K562 (cell line): ENCODE measurements at regions not wholly inside any gene's neighbourhood (a gene's known extent, or its start where the extent isn't known, plus 50 kb on each side); places are given as distances from the start of the nearest gene placed in this dataset.

Source experiments
- ATAC-seq: fragments of 200-7000 bp; cut with Tn5 transposase; 3 replicates; pipeline ENCODE4 v1.9.1; 2020; ENCODE audit warnings: moderate library complexity
- BruUV-seq: library from RNA; stranded (reverse); fragments of 400-500 nt; replicated peaks from 2 replicates; lab custom pipeline; 2021; lab: Mats Ljungman, UMichigan
- CTCF ChIA-PET: fragments of 300-600 bp; formaldehyde crosslinking; extraction: SDS; loops from one replicate; lab custom pipeline; 2021; ENCODE audit warnings: low intra/inter-chr PET ratio; lab: Yijun Ruan, JAX
- POLR2A ChIA-PET: fragments of 300-600, 350-650 bp; sonication (Branson Sonifier 250); formaldehyde crosslinking; extraction: SDS; loops from one replicate; lab custom pipeline; 2021; ENCODE audit warnings: antibody characterized with exemption, inconsistent platforms; lab: Yijun Ruan, JAX
- DNase-seq, 4 experiments: peaks; one replicate each; pipeline versions ENCODE4 v3.0.0 to v3.0.0-alpha.2; 2011 to 2018; ENCODE audit warnings: low spot score in 3 of 4, mixed read lengths in 3 of 4; ENCODE audit errors: extremely low read depth in 1 of 4
- FAIRE-seq: peaks from 2 replicates; lab custom pipeline; 2011; peaks lifted over from hg19 to GRCh38; lab: Jason Lieb, UNC
- H2AFZ ChIP-seq: 2 replicates; pipeline ENCODE4 v1.6.0; 2011; ENCODE audit warnings: low read depth, low read length, control low read depth, inconsistent platforms
- H3K27ac ChIP-seq: fragments of 200-600 bp; 3 replicates; pipeline ENCODE4 v1.8.0; 2011; ENCODE audit warnings: low read depth, mild to moderate bottlenecking, control low read depth, inconsistent platforms, low read length, moderate library complexity, mixed read lengths; ENCODE audit errors: extremely low read depth
- H3K27me3 ChIP-seq, 2 experiments: fragments of 300-600 bp in 1 of 2; 2 replicates in 1 of 2; 3 replicates in 1 of 2; pipeline versions ENCODE4 v1.6.0 to v1.8.0; 2011; ENCODE audit warnings: inconsistent platforms in 2 of 2, low read length in 2 of 2, mild to moderate bottlenecking in 1 of 2, mixed read lengths in 1 of 2, moderate library complexity in 1 of 2; ENCODE audit not compliant: control insufficient read depth in 2 of 2, insufficient read depth in 2 of 2
- H3K36me3 ChIP-seq: fragments of 300-600 bp; 3 replicates; pipeline ENCODE4 v1.8.0; 2011; ENCODE audit warnings: mild to moderate bottlenecking, low read length, inconsistent platforms; ENCODE audit not compliant: control insufficient read depth, insufficient read depth
- H3K4me1 ChIP-seq, 2 experiments: fragments of 200-600 bp in 1 of 2; replicated peaks in 1 of 2; 2 replicates in 1 of 2; 3 replicates in 1 of 2; pipeline versions ENCODE4 v1.5.1 to v1.8.0; 2011; ENCODE audit warnings: inconsistent platforms in 2 of 2, low read length in 2 of 2, mild to moderate bottlenecking in 1 of 2, mixed read lengths in 1 of 2, moderate library complexity in 1 of 2; ENCODE audit not compliant: control insufficient read depth in 2 of 2, insufficient read depth in 2 of 2
- H3K4me2 ChIP-seq: 2 replicates; pipeline ENCODE4 v1.6.1; 2011; ENCODE audit warnings: low read length, control low read depth, inconsistent platforms, mixed read lengths; ENCODE audit not compliant: insufficient read depth
- H3K4me3 ChIP-seq: fragments of 200-600 bp; sonication (generic), shearing (Covaris generic); 2 replicates; pipeline ENCODE4 v1.5.1; 2016; ENCODE audit warnings: control low read depth, inconsistent platforms
- H3K79me2 ChIP-seq: fragments of 200-600 bp; 3 replicates; pipeline ENCODE4 v1.8.0; 2011; ENCODE audit warnings: low read length, inconsistent platforms; ENCODE audit not compliant: control insufficient read depth, insufficient read depth
- H3K9ac ChIP-seq, 2 experiments: 2 replicates each; pipeline versions ENCODE4 v1.6.0 to v1.6.1; 2011; ENCODE audit warnings: low read depth in 2 of 2, low read length in 2 of 2, control low read depth in 1 of 2, inconsistent platforms in 1 of 2, mild to moderate bottlenecking in 1 of 2, mixed read lengths in 1 of 2; ENCODE audit not compliant: insufficient read depth in 1 of 2
- H3K9me1 ChIP-seq: one replicate; pipeline ENCODE4 v1.6.0; 2011; ENCODE audit warnings: inconsistent platforms, mild to moderate bottlenecking, low read length, moderate library complexity; ENCODE audit not compliant: control insufficient read depth, insufficient read depth
- H3K9me3 ChIP-seq: replicated peaks from 2 replicates; pipeline ENCODE4 v1.5.1; 2011; ENCODE audit warnings: low read depth, low read length, inconsistent platforms; ENCODE audit not compliant: control insufficient read depth, insufficient read depth
- H4K20me1 ChIP-seq: replicated peaks from 2 replicates; pipeline ENCODE4 v1.6.1; 2011; ENCODE audit warnings: low read length, inconsistent platforms, mixed read lengths; ENCODE audit not compliant: control insufficient read depth, insufficient read depth
- CBX8 ChIP-seq: fragments of 200-600 bp; sonication (generic); IDR thresholded peaks from 2 replicates; pipeline ENCODE4 v1.6.1; 2012; ENCODE audit warnings: borderline replicate concordance, mixed run types, low read depth, mild to moderate bottlenecking, moderate library complexity, mixed read lengths, low read length, control low read depth, inconsistent platforms; ENCODE audit not compliant: poor library complexity, severe bottlenecking; ENCODE audit errors: extremely low read depth
- GTF2F1 ChIP-seq: IDR thresholded peaks from 2 replicates; pipeline ENCODE4 v1.6.1; 2011; ENCODE audit warnings: low read depth, low read length, improper control_type of control experiment
- MXI1 ChIP-seq: IDR thresholded peaks from 2 replicates; pipeline ENCODE4 v1.6.1; 2011; ENCODE audit warnings: low read depth, mild to moderate bottlenecking, improper control_type of control experiment, low read length
- NEUROD1 ChIP-seq: fragments of 150-350 bp; IDR thresholded peaks from 2 replicates; pipeline ENCODE4 v1.6.1; 2014; ENCODE audit warnings: borderline replicate concordance, low read length, low read depth; ENCODE audit not compliant: partially characterized antibody
- PCBP1 ChIP-seq: fragments of 200-400 bp; formaldehyde crosslinking; IDR thresholded peaks from 2 replicates; pipeline ENCODE4 v1.6.1; 2018; ENCODE audit warnings: mild to moderate bottlenecking, low read depth, low read length; ENCODE audit not compliant: poor library complexity, severe bottlenecking
- PHB2 ChIP-seq: fragments of 450-650 bp; IDR thresholded peaks from 2 replicates; pipeline ENCODE4 v1.6.1; 2017; ENCODE audit warnings: low read depth
- PPARD ChIP-seq: fragments of 250-450 bp; sonication (Bioruptor Pico); IDR thresholded peaks from 2 replicates; pipeline ENCODE4 v1.8.0; 2022; ENCODE audit warnings: inconsistent platforms, mild to moderate bottlenecking, moderate library complexity
- RB1 ChIP-seq: fragments of 450-650 bp; IDR thresholded peaks from 2 replicates; pipeline ENCODE4 v1.6.1; 2017; ENCODE audit warnings: low read depth, mild to moderate bottlenecking
- RBM15 ChIP-seq: fragments of 200-400 bp; formaldehyde crosslinking; IDR thresholded peaks from 2 replicates; pipeline ENCODE4 v1.6.1; 2018; ENCODE audit warnings: mild to moderate bottlenecking, low read length, moderate library complexity; ENCODE audit not compliant: insufficient read depth
- RNF2 ChIP-seq: sonication (generic); IDR thresholded peaks from 2 replicates; pipeline ENCODE4 v1.6.1; 2016
- TCF3 ChIP-seq: sonication (generic); formaldehyde crosslinking; IDR thresholded peaks from 2 replicates; pipeline ENCODE4 v1.4.0; 2020; ENCODE audit warnings: mild to moderate bottlenecking, missing genetic modification reagents
- THRAP3 ChIP-seq: fragments of 450-650 bp; IDR thresholded peaks from 2 replicates; pipeline ENCODE4 v1.6.1; 2016; ENCODE audit warnings: mild to moderate bottlenecking, inconsistent platforms, borderline replicate concordance
- ZFP30 ChIP-seq: fragments of 250-450 bp; sonication (Bioruptor Pico); IDR thresholded peaks from 2 replicates; pipeline ENCODE4 v1.8.0; 2022; ENCODE audit warnings: moderate library complexity, mild to moderate bottlenecking, inconsistent platforms, borderline replicate concordance
- WGBS: fragments of 100-300 bp; shearing (Covaris generic); methylation state at CpG from one replicate; pipeline ENCODE4 v1.1.6; 2016; ENCODE audit warnings: low coverage, mixed read lengths; ENCODE audit not compliant: insufficient coverage; ENCODE audit errors: missing lambda C conversion rate; 5-methylcytosine and 5-hydroxymethylcytosine counted together
- in situ Hi-C: fragments of 300-500 bp; cut with MboI; formaldehyde crosslinking; loops from 4 replicates; pipeline ENCODE4 v1.15.0; 2018; ENCODE audit warnings: inconsistent platforms, mixed read lengths
- intact Hi-C: fragments of 100-400 bp; cut with micrococcal nuclease; formaldehyde crosslinking; loops from 2 replicates; pipeline ENCODE4 v1.14.2; 2022
- TF ChIP-seq, protein P1 (sequence below): fragments of 450-650 bp; formaldehyde crosslinking; IDR thresholded peaks from 2 replicates; pipeline ENCODE4 v1.4.0; 2020; ENCODE audit warnings: mild to moderate bottlenecking
- TF ChIP-seq, protein P2 (sequence below): fragments of 250-450 bp; sonication (Bioruptor Pico); IDR thresholded peaks from 2 replicates; pipeline ENCODE4 v1.5.0; 2021; ENCODE audit warnings: mild to moderate bottlenecking, moderate library complexity

DNA sequence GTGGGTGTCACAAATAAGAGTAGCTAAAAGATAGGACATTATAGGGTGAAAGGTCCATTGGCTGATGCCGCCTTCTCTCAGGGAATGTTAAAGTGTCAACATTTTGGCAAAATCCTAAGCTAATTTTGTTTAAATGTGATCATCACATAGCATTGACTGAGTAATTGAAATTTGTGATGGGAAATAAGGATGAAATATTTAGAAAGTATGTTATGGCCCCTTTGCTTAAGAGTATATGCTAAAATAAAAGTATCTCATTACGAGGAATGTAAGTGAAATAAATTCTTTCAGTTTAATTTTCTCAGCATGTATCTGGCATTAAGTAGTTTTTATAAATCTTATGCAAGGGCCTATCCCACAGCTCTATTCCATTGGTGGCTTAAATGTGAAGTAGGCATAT, 229.2 kb downstream of the PRL start:
- no peaks in the 10 kb centered on the region for H3K27me3 ChIP-seq
- peak; percentile 6 for FAIRE-seq
- WGBS, result 64% methylated on average over 2 of the region's 2 CpGs
- in situ Hi-C loops (no loop called here), intact Hi-C loops (no loop called here)
- H3K9ac ChIP-seq, result no peak overlapping the region
- DNase-seq, result no peak
- ChIA-PET POLR2A (interaction anchor here (0.8 kb wide), 1 partner anchor 20 kb away, joined by 3 read pairs; no protein-coding TSS in a partner anchor), CTCF (no interaction called here)
- H3K9me3 ChIP-seq, result no peaks in the 10 kb centered on the region
- no peak overlapping the region for H3K27ac ChIP-seq
- H3K9me1 ChIP-seq, result no peaks in the 10 kb centered on the region
- no peak for ATAC-seq
- no peaks in the 10 kb centered on the region for H4K20me1 ChIP-seq
- no peaks in the 10 kb centered on the region for H3K36me3 ChIP-seq
- H3K79me2 ChIP-seq, result no peaks in the 10 kb centered on the region
- H3K4me1 ChIP-seq, result peaks cover 0 to 4% of the 10 kb centered on the region in 2 experiments; a peak in 1 of 5 replicates
- no TSS peak for BruUV-seq
- no peak overlapping the region for H3K4me2 ChIP-seq
- TF ChIP-seq ZFP30 (CRISPR knock-in tag), result no peak
- TF ChIP-seq CBX8, result no peak
- no peak for TF ChIP-seq PHB2
- TF ChIP-seq, protein P1, sequence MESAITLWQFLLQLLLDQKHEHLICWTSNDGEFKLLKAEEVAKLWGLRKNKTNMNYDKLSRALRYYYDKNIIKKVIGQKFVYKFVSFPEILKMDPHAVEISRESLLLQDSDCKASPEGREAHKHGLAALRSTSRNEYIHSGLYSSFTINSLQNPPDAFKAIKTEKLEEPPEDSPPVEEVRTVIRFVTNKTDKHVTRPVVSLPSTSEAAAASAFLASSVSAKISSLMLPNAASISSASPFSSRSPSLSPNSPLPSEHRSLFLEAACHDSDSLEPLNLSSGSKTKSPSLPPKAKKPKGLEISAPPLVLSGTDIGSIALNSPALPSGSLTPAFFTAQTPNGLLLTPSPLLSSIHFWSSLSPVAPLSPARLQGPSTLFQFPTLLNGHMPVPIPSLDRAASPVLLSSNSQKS, result no peak
- TF ChIP-seq MXI1, result no peak
- no peak for TF ChIP-seq RBM15
- TF ChIP-seq RB1, result no peak
- no peak for TF ChIP-seq NEUROD1
- no peak for TF ChIP-seq TCF3 (CRISPR knock-in tag)
- no peak for TF ChIP-seq THRAP3
- TF ChIP-seq PPARD (CRISPR knock-in tag), result no peak
- no peak for TF ChIP-seq PCBP1
- TF ChIP-seq GTF2F1, result no peak
- TF ChIP-seq, protein P2, sequence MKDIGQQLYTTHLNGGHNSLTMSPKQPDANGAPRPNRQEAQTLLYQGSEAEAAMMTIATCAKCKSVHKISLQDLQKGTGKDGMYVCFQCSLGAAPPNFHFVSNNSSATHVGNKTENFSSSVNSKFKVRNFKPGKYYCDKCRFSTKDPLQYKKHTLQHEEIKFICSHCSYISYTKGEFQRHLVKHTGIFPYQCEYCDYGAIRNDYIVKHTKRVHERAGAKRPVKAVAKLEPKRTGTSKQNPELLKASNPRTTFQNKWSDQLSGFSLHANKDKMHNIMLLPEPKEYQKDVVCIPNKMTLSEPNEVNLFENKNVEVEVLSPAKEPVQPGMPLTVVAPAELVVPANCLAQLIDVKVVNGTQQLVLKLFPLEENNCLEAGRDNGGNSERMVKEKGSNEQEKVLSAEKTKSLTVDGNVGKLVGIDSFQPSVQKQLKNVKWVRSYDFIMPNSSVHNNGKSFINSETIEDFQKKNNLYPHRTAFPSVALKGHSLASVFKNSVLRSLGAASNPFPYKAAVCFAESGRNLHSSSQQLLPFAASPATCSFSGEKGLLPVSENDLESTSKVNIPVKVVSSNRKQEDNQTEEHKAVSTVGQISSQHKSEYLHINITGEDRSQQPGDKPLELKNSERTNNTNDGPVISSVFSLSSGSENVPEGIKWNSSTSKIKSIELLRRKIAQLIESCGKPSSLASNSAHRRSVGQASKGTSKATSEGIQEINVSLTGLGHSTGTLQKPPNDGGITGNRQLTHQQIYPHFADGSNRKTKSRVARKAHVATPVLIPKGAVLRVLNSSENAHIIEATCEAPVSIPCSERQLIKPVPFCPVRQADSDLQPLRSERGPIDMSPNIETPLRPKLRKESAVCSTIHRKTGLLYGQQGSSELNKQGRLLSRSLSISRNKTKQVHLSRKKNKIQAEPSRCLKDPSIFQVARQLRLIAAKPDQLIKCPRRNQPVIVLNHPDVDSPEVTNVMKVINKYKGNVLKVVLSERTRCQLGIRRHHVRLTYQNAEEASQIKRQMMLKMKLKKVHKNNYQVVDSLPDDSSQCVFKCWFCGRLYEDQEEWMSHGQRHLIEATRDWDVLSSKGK (CRISPR knock-in tag), result no peak
- no peak for TF ChIP-seq RNF2
- 0 out of 2 replicates have a peak overlapping the region, but pooled peaks have one; percentile 3 for H2AFZ ChIP-seq
- no peak overlapping the region for H3K4me3 ChIP-seq
